K562 (cell line): ENCODE measurements at regions not wholly inside any gene's neighbourhood (a gene's known extent, or its start where the extent isn't known, plus 50 kb on each side); places are given as distances from the start of the nearest gene placed in this dataset.

ENCODE experiments used
- ATAC-seq: fragments of 200-7000 bp; cut with Tn5 transposase; 3 replicates; pipeline ENCODE4 v1.9.1; 2020; ENCODE audit warnings: moderate library complexity
- BruUV-seq: library from RNA; stranded (reverse); fragments of 400-500 nt; replicated peaks from 2 replicates; lab custom pipeline; 2021; lab: Mats Ljungman, UMichigan
- CTCF ChIA-PET: fragments of 300-600 bp; formaldehyde crosslinking; extraction: SDS; loops from one replicate; lab custom pipeline; 2021; ENCODE audit warnings: low intra/inter-chr PET ratio; lab: Yijun Ruan, JAX
- POLR2A ChIA-PET: fragments of 300-600, 350-650 bp; sonication (Branson Sonifier 250); formaldehyde crosslinking; extraction: SDS; loops from one replicate; lab custom pipeline; 2021; ENCODE audit warnings: antibody characterized with exemption, inconsistent platforms; lab: Yijun Ruan, JAX
- DNase-seq, 4 experiments: peaks; one replicate each; pipeline versions ENCODE4 v3.0.0 to v3.0.0-alpha.2; 2011 to 2018; ENCODE audit warnings: low spot score in 3 of 4, mixed read lengths in 3 of 4; ENCODE audit errors: extremely low read depth in 1 of 4
- FAIRE-seq: peaks from 2 replicates; lab custom pipeline; 2011; peaks lifted over from hg19 to GRCh38; lab: Jason Lieb, UNC
- H2AFZ ChIP-seq: 2 replicates; pipeline ENCODE4 v1.6.0; 2011; ENCODE audit warnings: low read depth, low read length, control low read depth, inconsistent platforms
- H3K27ac ChIP-seq: fragments of 200-600 bp; 3 replicates; pipeline ENCODE4 v1.8.0; 2011; ENCODE audit warnings: low read depth, mild to moderate bottlenecking, control low read depth, inconsistent platforms, low read length, moderate library complexity, mixed read lengths; ENCODE audit errors: extremely low read depth
- H3K27me3 ChIP-seq, 2 experiments: fragments of 300-600 bp in 1 of 2; 2 replicates in 1 of 2; 3 replicates in 1 of 2; pipeline versions ENCODE4 v1.6.0 to v1.8.0; 2011; ENCODE audit warnings: inconsistent platforms in 2 of 2, low read length in 2 of 2, mild to moderate bottlenecking in 1 of 2, mixed read lengths in 1 of 2, moderate library complexity in 1 of 2; ENCODE audit not compliant: control insufficient read depth in 2 of 2, insufficient read depth in 2 of 2
- H3K36me3 ChIP-seq: fragments of 300-600 bp; 3 replicates; pipeline ENCODE4 v1.8.0; 2011; ENCODE audit warnings: mild to moderate bottlenecking, low read length, inconsistent platforms; ENCODE audit not compliant: control insufficient read depth, insufficient read depth
- H3K4me1 ChIP-seq, 2 experiments: fragments of 200-600 bp in 1 of 2; replicated peaks in 1 of 2; 2 replicates in 1 of 2; 3 replicates in 1 of 2; pipeline versions ENCODE4 v1.5.1 to v1.8.0; 2011; ENCODE audit warnings: inconsistent platforms in 2 of 2, low read length in 2 of 2, mild to moderate bottlenecking in 1 of 2, mixed read lengths in 1 of 2, moderate library complexity in 1 of 2; ENCODE audit not compliant: control insufficient read depth in 2 of 2, insufficient read depth in 2 of 2
- H3K4me2 ChIP-seq: 2 replicates; pipeline ENCODE4 v1.6.1; 2011; ENCODE audit warnings: low read length, control low read depth, inconsistent platforms, mixed read lengths; ENCODE audit not compliant: insufficient read depth
- H3K4me3 ChIP-seq: fragments of 200-600 bp; sonication (generic), shearing (Covaris generic); 2 replicates; pipeline ENCODE4 v1.5.1; 2016; ENCODE audit warnings: control low read depth, inconsistent platforms
- H3K79me2 ChIP-seq: fragments of 200-600 bp; 3 replicates; pipeline ENCODE4 v1.8.0; 2011; ENCODE audit warnings: low read length, inconsistent platforms; ENCODE audit not compliant: control insufficient read depth, insufficient read depth
- H3K9ac ChIP-seq, 2 experiments: 2 replicates each; pipeline versions ENCODE4 v1.6.0 to v1.6.1; 2011; ENCODE audit warnings: low read depth in 2 of 2, low read length in 2 of 2, control low read depth in 1 of 2, inconsistent platforms in 1 of 2, mild to moderate bottlenecking in 1 of 2, mixed read lengths in 1 of 2; ENCODE audit not compliant: insufficient read depth in 1 of 2
- H3K9me1 ChIP-seq: one replicate; pipeline ENCODE4 v1.6.0; 2011; ENCODE audit warnings: inconsistent platforms, mild to moderate bottlenecking, low read length, moderate library complexity; ENCODE audit not compliant: control insufficient read depth, insufficient read depth
- H3K9me3 ChIP-seq: replicated peaks from 2 replicates; pipeline ENCODE4 v1.5.1; 2011; ENCODE audit warnings: low read depth, low read length, inconsistent platforms; ENCODE audit not compliant: control insufficient read depth, insufficient read depth
- H4K20me1 ChIP-seq: replicated peaks from 2 replicates; pipeline ENCODE4 v1.6.1; 2011; ENCODE audit warnings: low read length, inconsistent platforms, mixed read lengths; ENCODE audit not compliant: control insufficient read depth, insufficient read depth
- CHD4 ChIP-seq: fragments of 200-600 bp; sonication (generic); IDR thresholded peaks from 3 replicates; pipeline ENCODE4 v1.6.1; 2012; ENCODE audit warnings: low read depth, mild to moderate bottlenecking, mixed read lengths, low read length, inconsistent platforms; ENCODE audit not compliant: insufficient read depth, insufficient replicate concordance, poor library complexity, severe bottlenecking
- FOXM1 ChIP-seq, 2 experiments: fragments of 450-650 bp in 1 of 2; sonication (generic) in 1 of 2; formaldehyde crosslinking in 1 of 2; IDR thresholded peaks; 2 replicates each; pipeline versions ENCODE4 v1.6.1 to v1.9.0; 2017 to 2022; ENCODE audit warnings: low read depth in 2 of 2, mild to moderate bottlenecking in 2 of 2, missing genetic modification reagents in 1 of 2, moderate library complexity in 1 of 2
- PTBP1 ChIP-seq: fragments of 200-400 bp; formaldehyde crosslinking; IDR thresholded peaks from 2 replicates; pipeline ENCODE4 v1.6.1; 2017; ENCODE audit warnings: low read depth, low read length
- ZNF146 ChIP-seq: IDR thresholded peaks from one replicate; pipeline ENCODE4 v1.6.1; 2018; ENCODE audit warnings: missing compliant biosample characterization; ENCODE audit not compliant: unreplicated experiment
- WGBS: fragments of 100-300 bp; shearing (Covaris generic); methylation state at CpG from one replicate; pipeline ENCODE4 v1.1.6; 2016; ENCODE audit warnings: low coverage, mixed read lengths; ENCODE audit not compliant: insufficient coverage; ENCODE audit errors: missing lambda C conversion rate; 5-methylcytosine and 5-hydroxymethylcytosine counted together
- in situ Hi-C: fragments of 300-500 bp; cut with MboI; formaldehyde crosslinking; loops from 4 replicates; pipeline ENCODE4 v1.15.0; 2018; ENCODE audit warnings: inconsistent platforms, mixed read lengths
- intact Hi-C: fragments of 100-400 bp; cut with micrococcal nuclease; formaldehyde crosslinking; loops from 2 replicates; pipeline ENCODE4 v1.14.2; 2022

DNA sequence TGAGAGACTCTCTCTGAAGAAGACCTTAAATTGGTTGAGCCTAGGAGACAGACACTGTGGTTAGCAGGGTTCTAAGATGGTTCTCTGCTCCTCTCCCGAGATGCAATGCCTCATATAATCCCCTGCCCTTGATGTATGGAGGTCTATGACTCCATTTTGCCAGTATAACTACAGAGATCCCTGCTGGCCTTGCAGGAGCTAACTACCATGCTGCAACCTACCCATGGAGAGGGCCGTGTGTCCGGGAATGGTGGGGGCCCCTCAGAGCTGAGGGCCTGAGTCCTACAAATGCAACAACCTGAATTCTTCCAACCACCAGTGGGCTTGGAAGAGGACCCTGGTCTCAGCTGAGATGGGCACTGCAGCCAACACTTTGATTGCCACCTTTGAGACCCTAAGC, 388.0 kb downstream of the SETD4 start (continued):
- no peak for TF ChIP-seq ZNF146
- TF ChIP-seq CHD4: no peak
- TF ChIP-seq FOXM1 (IDR thresholded peaks at IDR 0.05; ENCODE audit: low read depth): no peak
- no peak for TF ChIP-seq FOXM1 (CRISPR knock-in tag; IDR thresholded peaks at IDR 0.05; ENCODE audit: low read depth)

DNA sequence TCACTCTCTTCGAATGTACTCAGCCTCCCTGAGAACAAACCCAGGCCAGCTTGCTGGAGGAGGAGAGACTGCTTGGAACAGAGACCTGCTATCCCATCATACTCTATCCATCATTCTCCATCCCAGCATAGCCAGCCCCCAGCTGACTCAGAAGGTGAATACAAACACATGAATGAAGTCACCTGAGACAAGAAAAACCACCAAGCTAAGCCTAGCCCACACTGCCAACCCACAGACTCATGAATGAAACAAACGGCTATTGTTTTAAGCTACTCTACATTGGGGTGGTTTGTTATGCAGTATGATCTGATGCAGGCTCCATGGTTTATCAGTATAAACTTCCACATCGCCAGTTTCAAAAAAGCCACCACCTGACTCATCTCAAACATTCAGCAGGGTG, 395.6 kb downstream of the SETD4 start:
- no peak for TF ChIP-seq PTBP1
- no peaks in the 10 kb centered on the region for H3K36me3 ChIP-seq
- POLR2A ChIA-PET: no interaction called here
- FAIRE-seq (no peak), ATAC-seq (no peak), DNase-seq (no peak)
- H3K79me2 ChIP-seq: no peaks in the 10 kb centered on the region
- CTCF ChIA-PET: no interaction called here
- intact Hi-C loops (no loop called here), in situ Hi-C loops (no loop called here)
- no peak overlapping the region for H2AFZ ChIP-seq
- H3K9me1 ChIP-seq: no peaks in the 10 kb centered on the region
- H3K27me3 ChIP-seq: peaks cover 3 to 22% of the 10 kb centered on the region in 2 experiments; a peak in 3 of 5 replicates
- H3K4me1 ChIP-seq: no peaks in the 10 kb centered on the region
- H3K4me3 ChIP-seq: no peak overlapping the region
- H4K20me1 ChIP-seq: no peaks in the 10 kb centered on the region
- BruUV-seq: no TSS peak
- no peaks in the 10 kb centered on the region for H3K9me3 ChIP-seq
- no peak overlapping the region for H3K9ac ChIP-seq
- no peak overlapping the region for H3K4me2 ChIP-seq
- no peak overlapping the region for H3K27ac ChIP-seq
- WGBS: 0% methylated on average over 3 of the region's 3 CpGs
